Lung microvascular endothelial cell (primary cell): ENCODE measurements at regions not wholly inside any gene's neighbourhood (a gene's known extent, or its start where the extent isn't known, plus 50 kb on each side); places are given as distances from the start of the nearest gene placed in this dataset.

Experiments
- DNase-seq, 2 donors: peaks; one replicate each; pipeline versions ENCODE4 v3.0.0 to v3.0.0-alpha.2; 2010; ENCODE audit warnings: low read depth in 2 of 2

- no peak for DNase-seq
Measured at GRCh38 chr5:74198156-74198555, 442.4 kb downstream of the ENC1 start.

- no peak for DNase-seq
Measured at GRCh38 chr5:74196233-74196632, 444.3 kb downstream of the ENC1 start.

GRCh38 chr5:74194196-74194595, 446.3 kb downstream of the ENC1 start:
- DNase-seq = no peak

- DNase-seq = peak in 1 of 2 donors; percentile 23
Measured at GRCh38 chr5:74192606-74193299, 447.8 kb downstream of the ENC1 start.

- no peak for DNase-seq
Measured at GRCh38 chr5:74188351-74189105, 452.0 kb downstream of the ENC1 start.

- no peak for DNase-seq
Measured at GRCh38 chr5:74187757-74188156, 452.8 kb downstream of the ENC1 start.

- no peak for DNase-seq
Measured at GRCh38 chr5:74186356-74187315, 453.9 kb downstream of the ENC1 start.

GRCh38 chr5:74185599-74185998, 454.9 kb downstream of the ENC1 start:
- DNase-seq = peak in 1 of 2 donors; percentile 18

- DNase-seq = no peak
Measured at GRCh38 chr5:74184649-74185048, 455.9 kb downstream of the ENC1 start.

GRCh38 chr5:74183041-74183440, 457.5 kb downstream of the ENC1 start:
- no peak for DNase-seq

GRCh38 chr5:74182603-74183002, 457.9 kb downstream of the ENC1 start:
- DNase-seq = no peak

GRCh38 chr5:74179701-74180100, 460.8 kb downstream of the ENC1 start:
- no peak for DNase-seq

- peak in 1 of 2 donors; percentile 82 for DNase-seq
Measured at GRCh38 chr5:74179179-74179578, 461.3 kb downstream of the ENC1 start.

GRCh38 chr5:74177961-74178360, 462.6 kb downstream of the ENC1 start:
- no peak for DNase-seq

- no peak for DNase-seq
Measured at GRCh38 chr5:74174366-74174765, 466.2 kb downstream of the ENC1 start.

GRCh38 chr5:74173665-74174064, 466.9 kb downstream of the ENC1 start:
- no peak for DNase-seq

GRCh38 chr5:74173241-74173640, 467.3 kb downstream of the ENC1 start:
- DNase-seq = no peak

- DNase-seq = no peak
Measured at GRCh38 chr5:74169701-74170100, 470.8 kb downstream of the ENC1 start.

- no peak for DNase-seq
Measured at GRCh38 chr5:74167930-74168315, 472.6 kb downstream of the ENC1 start.

GRCh38 chr5:74167206-74167929, 473.2 kb downstream of the ENC1 start:
- DNase-seq = peak in 1 of 2 donors; percentile 87

- DNase-seq = peak in 1 of 2 donors; percentile 82
Measured at GRCh38 chr5:74166064-74166463, 474.5 kb downstream of the ENC1 start.
